ENCODE measurements at regions not wholly inside any gene's neighbourhood (a gene's known extent, or its start where the extent isn't known, plus 50 kb on each side); places are given as distances from the start of the nearest gene placed in this dataset.

- Histone ChIP-seq H3K36me3 (ENCODE audit: insufficient read depth, low read length) (no peaks in the 10 kb centered on the region), H3K27ac (ENCODE audit: low read depth, low read length) (no peak overlapping the region), H3K27me3 (ENCODE audit: insufficient read depth, low read length, poor library complexity, severe bottlenecking) (no peaks in the 10 kb centered on the region), H3K4me3 (ENCODE audit: low read length) (no peak overlapping the region), H3K4me1 (ENCODE audit: insufficient read depth, low read length) (no peaks in the 10 kb centered on the region), H3K9me3 (ENCODE audit: low read length) (no peaks in the 10 kb centered on the region)
- H3K9me3 Mint-ChIP-seq = no peaks in the 10 kb centered on the region
- peaks cover 0 to 30% of the 10 kb centered on the region in 2 donors for H3K27me3 Mint-ChIP-seq
- H3K4me1 Mint-ChIP-seq = no peaks in the 10 kb centered on the region
- no peak for DNase-seq
- no peaks in the 10 kb centered on the region for H3K36me3 Mint-ChIP-seq
- ChIA-PET POLR2A (no interaction called here), CTCF (no interaction called here)
- no peak overlapping the region for H3K27ac Mint-ChIP-seq
- H3K4me3 Mint-ChIP-seq = no peak overlapping the region
Measured at GRCh38 chr7:35398518-35398917, 144.6 kb upstream of the TBX20 start.

- H3K9me3 Mint-ChIP-seq = no peaks in the 10 kb centered on the region
Measured at GRCh38 chr7:35390146-35390545, 136.2 kb upstream of the TBX20 start.

GRCh38 chr7:35389636-35390035 is 135.7 kb upstream of the TBX20 start:
- H3K36me3 ChIP-seq (ENCODE audit: insufficient read depth, low read length) = no peaks in the 10 kb centered on the region
- DNase-seq = no peak
- no peaks in the 10 kb centered on the region for H3K4me1 ChIP-seq (ENCODE audit: insufficient read depth, low read length)
- H3K4me1 Mint-ChIP-seq = no peaks in the 10 kb centered on the region
- no peak overlapping the region for H3K27ac ChIP-seq (ENCODE audit: low read depth, low read length)
- H3K9me3 Mint-ChIP-seq = no peaks in the 10 kb centered on the region
- no peaks in the 10 kb centered on the region for H3K36me3 Mint-ChIP-seq
- H3K4me3 Mint-ChIP-seq = no peak overlapping the region
- peaks cover 5 to 15% of the 10 kb centered on the region in 2 donors for H3K27me3 Mint-ChIP-seq
- H3K4me3 ChIP-seq (ENCODE audit: low read length) = no peak overlapping the region
- H3K27ac Mint-ChIP-seq = no peak overlapping the region
- ChIA-PET CTCF (no interaction called here), POLR2A (no interaction called here)
- no peaks in the 10 kb centered on the region for H3K9me3 ChIP-seq (ENCODE audit: low read length)
- H3K27me3 ChIP-seq (ENCODE audit: insufficient read depth, low read length, poor library complexity, severe bottlenecking) = peaks cover 3% of the 10 kb centered on the region

More at GRCh38 chr7:35390146-35390545, 136.2 kb upstream of the TBX20 start:
- no peak for DNase-seq
- H3K4me3 ChIP-seq (ENCODE audit: low read length) = no peak overlapping the region
- no peaks in the 10 kb centered on the region for H3K9me3 ChIP-seq (ENCODE audit: low read length)
- CTCF ChIA-PET = no interaction called here
- POLR2A ChIA-PET = no interaction called here
- Mint-ChIP-seq H3K4me3 (no peak overlapping the region), H3K27me3 (peaks cover 5 to 18% of the 10 kb centered on the region in 2 donors), H3K36me3 (no peaks in the 10 kb centered on the region), H3K4me1 (no peaks in the 10 kb centered on the region), H3K27ac (peak overlapping the region in 1 of 8 donors; percentile 68)
- H3K4me1 ChIP-seq (ENCODE audit: insufficient read depth, low read length) = no peaks in the 10 kb centered on the region
- no peaks in the 10 kb centered on the region for H3K36me3 ChIP-seq (ENCODE audit: insufficient read depth, low read length)
- H3K27me3 ChIP-seq (ENCODE audit: insufficient read depth, low read length, poor library complexity, severe bottlenecking) = peaks cover 3% of the 10 kb centered on the region
- H3K27ac ChIP-seq (ENCODE audit: low read depth, low read length) = no peak overlapping the region

GRCh38 chr7:35386816-35387706 is 133.2 kb upstream of the TBX20 start:
- H3K27me3 Mint-ChIP-seq = peaks cover 5 to 15% of the 10 kb centered on the region in 2 donors

GRCh38 chr7:35386082-35386815 is 132.3 kb upstream of the TBX20 start:
- Histone ChIP-seq H3K27ac (ENCODE audit: low read depth, low read length) (no peak overlapping the region), H3K27me3 (ENCODE audit: insufficient read depth, low read length, poor library complexity, severe bottlenecking) (peaks cover 3% of the 10 kb centered on the region), H3K36me3 (ENCODE audit: insufficient read depth, low read length) (no peaks in the 10 kb centered on the region), H3K4me3 (ENCODE audit: low read length) (no peak overlapping the region), H3K9me3 (ENCODE audit: low read length) (no peaks in the 10 kb centered on the region), H3K4me1 (ENCODE audit: insufficient read depth, low read length) (no peaks in the 10 kb centered on the region)
- CTCF ChIA-PET = no interaction called here
- no peaks in the 10 kb centered on the region for H3K4me1 Mint-ChIP-seq
- no peak overlapping the region for H3K4me3 Mint-ChIP-seq
- H3K27ac Mint-ChIP-seq = peak overlapping the region in 1 of 8 donors; percentile 61
- POLR2A ChIA-PET = no interaction called here
- H3K27me3 Mint-ChIP-seq = peaks cover 6 to 18% of the 10 kb centered on the region in 2 donors
- no peak for DNase-seq
- H3K36me3 Mint-ChIP-seq = no peaks in the 10 kb centered on the region
- H3K9me3 Mint-ChIP-seq = no peaks in the 10 kb centered on the region

More at GRCh38 chr7:35386816-35387706, 133.2 kb upstream of the TBX20 start:
- no peak overlapping the region for H3K27ac ChIP-seq (ENCODE audit: low read depth, low read length)
- no peaks in the 10 kb centered on the region for H3K4me1 Mint-ChIP-seq
- H3K36me3 Mint-ChIP-seq = no peaks in the 10 kb centered on the region
- H3K27me3 ChIP-seq (ENCODE audit: insufficient read depth, low read length, poor library complexity, severe bottlenecking) = peaks cover 3% of the 10 kb centered on the region
- no peaks in the 10 kb centered on the region for H3K9me3 Mint-ChIP-seq
- H3K27ac Mint-ChIP-seq = no peak overlapping the region
- ChIA-PET CTCF (no interaction called here), POLR2A (no interaction called here)
- no peaks in the 10 kb centered on the region for H3K36me3 ChIP-seq (ENCODE audit: insufficient read depth, low read length)
- H3K4me3 Mint-ChIP-seq = no peak overlapping the region
- H3K4me1 ChIP-seq (ENCODE audit: insufficient read depth, low read length) = no peaks in the 10 kb centered on the region
- no peak for DNase-seq
- H3K4me3 ChIP-seq (ENCODE audit: low read length) = no peak overlapping the region
- no peaks in the 10 kb centered on the region for H3K9me3 ChIP-seq (ENCODE audit: low read length)

- H3K4me1 Mint-ChIP-seq = no peaks in the 10 kb centered on the region
- DNase-seq = no peak
- no peak overlapping the region for H3K27ac Mint-ChIP-seq
- H3K9me3 ChIP-seq (ENCODE audit: low read length) = no peaks in the 10 kb centered on the region
- no peak overlapping the region for H3K4me3 ChIP-seq (ENCODE audit: low read length)
- no peaks in the 10 kb centered on the region for H3K36me3 Mint-ChIP-seq
- ChIA-PET CTCF (no interaction called here), POLR2A (no interaction called here)
- H3K36me3 ChIP-seq (ENCODE audit: insufficient read depth, low read length) = no peaks in the 10 kb centered on the region
- no peak overlapping the region for H3K27ac ChIP-seq (ENCODE audit: low read depth, low read length)
- no peak overlapping the region for H3K4me3 Mint-ChIP-seq
- H3K9me3 Mint-ChIP-seq = no peaks in the 10 kb centered on the region
- no peaks in the 10 kb centered on the region for H3K4me1 ChIP-seq (ENCODE audit: insufficient read depth, low read length)
- peaks cover 3% of the 10 kb centered on the region for H3K27me3 ChIP-seq (ENCODE audit: insufficient read depth, low read length, poor library complexity, severe bottlenecking)
- peaks cover 5 to 18% of the 10 kb centered on the region in 2 donors for H3K27me3 Mint-ChIP-seq
Measured at GRCh38 chr7:35384761-35385700, 131.1 kb upstream of the TBX20 start.

GRCh38 chr7:35380739-35381224 is 126.9 kb upstream of the TBX20 start:
- Mint-ChIP-seq H3K27me3 (peaks cover 2 to 16% of the 10 kb centered on the region in 2 donors), H3K27ac (no peak overlapping the region), H3K4me1 (no peaks in the 10 kb centered on the region), H3K36me3 (no peaks in the 10 kb centered on the region), H3K4me3 (no peak overlapping the region), H3K9me3 (no peaks in the 10 kb centered on the region)
- Histone ChIP-seq H3K27ac (ENCODE audit: low read depth, low read length) (no peak overlapping the region), H3K27me3 (ENCODE audit: insufficient read depth, low read length, poor library complexity, severe bottlenecking) (no peaks in the 10 kb centered on the region), H3K9me3 (ENCODE audit: low read length) (no peaks in the 10 kb centered on the region), H3K4me3 (ENCODE audit: low read length) (no peak overlapping the region), H3K36me3 (ENCODE audit: insufficient read depth, low read length) (no peaks in the 10 kb centered on the region), H3K4me1 (ENCODE audit: insufficient read depth, low read length) (no peaks in the 10 kb centered on the region)
- no peak for DNase-seq
- POLR2A ChIA-PET = no interaction called here
- CTCF ChIA-PET = interaction anchor here (0.8 kb wide), 1 partner anchor 44 kb away, joined by 3 read pairs; no protein-coding TSS in a partner anchor
